HEK293 (cell line): ENCODE measurements at regions not wholly inside any gene's neighbourhood (a gene's known extent, or its start where the extent isn't known, plus 50 kb on each side); places are given as distances from the start of the nearest gene placed in this dataset.

Source experiments
- CTCF ChIA-PET: fragments of 350-600 bp; formaldehyde crosslinking; extraction: SDS; loops from one replicate; lab custom pipeline; 2021; ENCODE audit warnings: antibody characterized with exemption; lab: Yijun Ruan, JAX
- POLR2A ChIA-PET: fragments of 300-600 bp; formaldehyde crosslinking; extraction: SDS; loops from one replicate; lab custom pipeline; 2020; ENCODE audit warnings: antibody characterized with exemption, inconsistent platforms; lab: Yijun Ruan, JAX
- H3K27ac ChIP-seq: fragments of 200-500 bp; sonication (Bioruptor generic); 2 replicates; pipeline ENCODE4 v1.5.1; 2014; ENCODE audit warnings: low read depth, low read length, control low read depth, inconsistent platforms; ENCODE audit errors: extremely low read depth
- H3K36me3 ChIP-seq, 2 experiments: fragments of 200-500 bp in 1 of 2; sonication (Bioruptor generic) in 1 of 2; 1 replicate in 1 of 2; 2 replicates in 1 of 2; pipeline ENCODE4 v1.5.1; 2014 to 2017; ENCODE audit warnings: inconsistent platforms in 2 of 2, low read length in 2 of 2; ENCODE audit not compliant: control insufficient read depth in 2 of 2, insufficient read depth in 1 of 2
- H3K4me1 ChIP-seq: fragments of 200-500 bp; sonication (Bioruptor generic); 2 replicates; pipeline ENCODE4 v1.5.1; 2014; ENCODE audit warnings: mild to moderate bottlenecking, low read length, inconsistent platforms; ENCODE audit not compliant: control insufficient read depth, insufficient read depth
- H3K4me3 ChIP-seq: 2 replicates; pipeline ENCODE4 v1.5.1; 2011; ENCODE audit warnings: low read depth, mild to moderate bottlenecking, control low read depth, low read length, moderate library complexity
- H3K9me3 ChIP-seq: fragments of 200-500 bp; sonication (Bioruptor generic); 2 replicates; pipeline ENCODE4 v1.5.1; 2014; ENCODE audit warnings: low read depth, low read length, inconsistent platforms; ENCODE audit not compliant: control insufficient read depth, insufficient read depth
- KLF1 ChIP-seq: fragments of 450-650 bp; formaldehyde crosslinking; IDR thresholded peaks from 2 replicates; pipeline ENCODE4 v1.5.1; 2016; ENCODE audit warnings: missing biosample characterization, missing genetic modification characterization
- YY2 ChIP-seq: fragments of 450-650 bp; formaldehyde crosslinking; IDR thresholded peaks from 2 replicates; pipeline ENCODE4 v1.5.1; 2016; ENCODE audit warnings: missing biosample characterization, missing genetic modification characterization
- ZBTB48 ChIP-seq: fragments of 450-650 bp; formaldehyde crosslinking; IDR thresholded peaks from 2 replicates; pipeline ENCODE4 v1.5.1; 2016; ENCODE audit warnings: missing biosample characterization, missing genetic modification characterization
- ZNF174 ChIP-seq: fragments of 450-650 bp; formaldehyde crosslinking; IDR thresholded peaks from 2 replicates; pipeline ENCODE4 v1.5.0; 2017; ENCODE audit warnings: missing biosample characterization, mild to moderate bottlenecking, missing genetic modification characterization
- ZNF24 ChIP-seq: fragments of 450-650 bp; formaldehyde crosslinking; IDR thresholded peaks from 2 replicates; pipeline ENCODE4 v1.5.1; 2016; ENCODE audit warnings: missing biosample characterization, missing genetic modification characterization
- ZNF324 ChIP-seq: fragments of 450-650 bp; formaldehyde crosslinking; IDR thresholded peaks from 2 replicates; pipeline ENCODE4 v1.5.1; 2016; ENCODE audit warnings: missing biosample characterization, missing genetic modification characterization
- ZNF600 ChIP-seq: fragments of 450-650 bp; formaldehyde crosslinking; IDR thresholded peaks from 2 replicates; pipeline ENCODE4 v1.5.1; 2016; ENCODE audit warnings: missing biosample characterization, missing genetic modification characterization
- TF ChIP-seq, protein P1 (sequence below): fragments of 450-650 bp; formaldehyde crosslinking; IDR thresholded peaks from 2 replicates; pipeline ENCODE4 v1.5.1; 2016; ENCODE audit warnings: missing biosample characterization, missing genetic modification characterization
- TF ChIP-seq, protein P2 (sequence below): fragments of 450-650 bp; formaldehyde crosslinking; IDR thresholded peaks from 2 replicates; pipeline ENCODE4 v1.5.1; 2016; ENCODE audit warnings: missing biosample characterization, missing genetic modification characterization, borderline replicate concordance
- TF ChIP-seq, protein P3 (sequence below): fragments of 450-650 bp; IDR thresholded peaks from 2 replicates; pipeline ENCODE4 v1.5.1; 2018; ENCODE audit warnings: missing biosample characterization, mild to moderate bottlenecking, missing genetic modification characterization
- TF ChIP-seq, protein P4 (sequence below): fragments of 450-650 bp; formaldehyde crosslinking; IDR thresholded peaks from 2 replicates; pipeline ENCODE4 v1.5.1; 2016; ENCODE audit warnings: missing biosample characterization, missing genetic modification characterization
- TF ChIP-seq, protein P5 (sequence below): fragments of 450-650 bp; formaldehyde crosslinking; IDR thresholded peaks from 2 replicates; pipeline ENCODE4 v1.5.1; 2016; ENCODE audit warnings: missing biosample characterization, missing genetic modification characterization
- TF ChIP-seq, protein P6 (sequence below): fragments of 450-650 bp; formaldehyde crosslinking; IDR thresholded peaks from 2 replicates; pipeline ENCODE4 v1.5.1; 2017; ENCODE audit warnings: missing biosample characterization, mild to moderate bottlenecking, missing genetic modification characterization, moderate library complexity
- TF ChIP-seq, protein P7 (sequence below): fragments of 450-650 bp; formaldehyde crosslinking; IDR thresholded peaks from 2 replicates; pipeline ENCODE4 v1.5.1; 2016; ENCODE audit warnings: missing biosample characterization, missing genetic modification characterization, borderline replicate concordance

DNA sequence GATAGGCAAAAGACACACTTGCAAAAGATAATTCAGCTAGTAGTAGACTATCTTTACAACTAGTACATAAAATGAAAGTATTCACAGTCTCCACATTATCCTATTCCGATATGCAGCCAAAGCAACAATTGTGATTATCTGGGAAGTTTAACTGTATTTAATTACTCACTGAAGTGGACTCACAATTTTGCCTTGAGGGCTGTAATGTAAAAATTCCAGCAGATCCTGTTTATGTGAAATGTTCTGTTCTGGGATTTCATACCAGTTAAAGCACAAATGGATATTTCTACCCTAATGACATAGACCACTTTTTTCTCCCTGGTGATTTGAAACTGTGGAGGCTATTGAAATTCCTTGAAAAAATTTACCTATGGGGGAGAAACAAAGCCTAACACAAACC, 474.4 kb upstream of the EDIL3 start:
- POLR2A ChIA-PET = no interaction called here
- H3K9me3 ChIP-seq = no peaks in the 10 kb centered on the region
- no peak overlapping the region for H3K4me3 ChIP-seq
- TF ChIP-seq, protein P1, sequence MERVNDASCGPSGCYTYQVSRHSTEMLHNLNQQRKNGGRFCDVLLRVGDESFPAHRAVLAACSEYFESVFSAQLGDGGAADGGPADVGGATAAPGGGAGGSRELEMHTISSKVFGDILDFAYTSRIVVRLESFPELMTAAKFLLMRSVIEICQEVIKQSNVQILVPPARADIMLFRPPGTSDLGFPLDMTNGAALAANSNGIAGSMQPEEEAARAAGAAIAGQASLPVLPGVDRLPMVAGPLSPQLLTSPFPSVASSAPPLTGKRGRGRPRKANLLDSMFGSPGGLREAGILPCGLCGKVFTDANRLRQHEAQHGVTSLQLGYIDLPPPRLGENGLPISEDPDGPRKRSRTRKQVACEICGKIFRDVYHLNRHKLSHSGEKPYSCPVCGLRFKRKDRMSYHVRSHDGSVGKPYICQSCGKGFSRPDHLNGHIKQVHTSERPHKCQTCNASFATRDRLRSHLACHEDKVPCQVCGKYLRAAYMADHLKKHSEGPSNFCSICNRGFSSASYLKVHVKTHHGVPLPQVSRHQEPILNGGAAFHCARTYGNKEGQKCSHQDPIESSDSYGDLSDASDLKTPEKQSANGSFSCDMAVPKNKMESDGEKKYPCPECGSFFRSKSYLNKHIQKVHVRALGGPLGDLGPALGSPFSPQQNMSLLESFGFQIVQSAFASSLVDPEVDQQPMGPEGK = no peak
- TF ChIP-seq KLF1 (tag by site-specific recombination) = no peak
- no peak for TF ChIP-seq ZBTB48 (tag by site-specific recombination)
- TF ChIP-seq, protein P2, sequence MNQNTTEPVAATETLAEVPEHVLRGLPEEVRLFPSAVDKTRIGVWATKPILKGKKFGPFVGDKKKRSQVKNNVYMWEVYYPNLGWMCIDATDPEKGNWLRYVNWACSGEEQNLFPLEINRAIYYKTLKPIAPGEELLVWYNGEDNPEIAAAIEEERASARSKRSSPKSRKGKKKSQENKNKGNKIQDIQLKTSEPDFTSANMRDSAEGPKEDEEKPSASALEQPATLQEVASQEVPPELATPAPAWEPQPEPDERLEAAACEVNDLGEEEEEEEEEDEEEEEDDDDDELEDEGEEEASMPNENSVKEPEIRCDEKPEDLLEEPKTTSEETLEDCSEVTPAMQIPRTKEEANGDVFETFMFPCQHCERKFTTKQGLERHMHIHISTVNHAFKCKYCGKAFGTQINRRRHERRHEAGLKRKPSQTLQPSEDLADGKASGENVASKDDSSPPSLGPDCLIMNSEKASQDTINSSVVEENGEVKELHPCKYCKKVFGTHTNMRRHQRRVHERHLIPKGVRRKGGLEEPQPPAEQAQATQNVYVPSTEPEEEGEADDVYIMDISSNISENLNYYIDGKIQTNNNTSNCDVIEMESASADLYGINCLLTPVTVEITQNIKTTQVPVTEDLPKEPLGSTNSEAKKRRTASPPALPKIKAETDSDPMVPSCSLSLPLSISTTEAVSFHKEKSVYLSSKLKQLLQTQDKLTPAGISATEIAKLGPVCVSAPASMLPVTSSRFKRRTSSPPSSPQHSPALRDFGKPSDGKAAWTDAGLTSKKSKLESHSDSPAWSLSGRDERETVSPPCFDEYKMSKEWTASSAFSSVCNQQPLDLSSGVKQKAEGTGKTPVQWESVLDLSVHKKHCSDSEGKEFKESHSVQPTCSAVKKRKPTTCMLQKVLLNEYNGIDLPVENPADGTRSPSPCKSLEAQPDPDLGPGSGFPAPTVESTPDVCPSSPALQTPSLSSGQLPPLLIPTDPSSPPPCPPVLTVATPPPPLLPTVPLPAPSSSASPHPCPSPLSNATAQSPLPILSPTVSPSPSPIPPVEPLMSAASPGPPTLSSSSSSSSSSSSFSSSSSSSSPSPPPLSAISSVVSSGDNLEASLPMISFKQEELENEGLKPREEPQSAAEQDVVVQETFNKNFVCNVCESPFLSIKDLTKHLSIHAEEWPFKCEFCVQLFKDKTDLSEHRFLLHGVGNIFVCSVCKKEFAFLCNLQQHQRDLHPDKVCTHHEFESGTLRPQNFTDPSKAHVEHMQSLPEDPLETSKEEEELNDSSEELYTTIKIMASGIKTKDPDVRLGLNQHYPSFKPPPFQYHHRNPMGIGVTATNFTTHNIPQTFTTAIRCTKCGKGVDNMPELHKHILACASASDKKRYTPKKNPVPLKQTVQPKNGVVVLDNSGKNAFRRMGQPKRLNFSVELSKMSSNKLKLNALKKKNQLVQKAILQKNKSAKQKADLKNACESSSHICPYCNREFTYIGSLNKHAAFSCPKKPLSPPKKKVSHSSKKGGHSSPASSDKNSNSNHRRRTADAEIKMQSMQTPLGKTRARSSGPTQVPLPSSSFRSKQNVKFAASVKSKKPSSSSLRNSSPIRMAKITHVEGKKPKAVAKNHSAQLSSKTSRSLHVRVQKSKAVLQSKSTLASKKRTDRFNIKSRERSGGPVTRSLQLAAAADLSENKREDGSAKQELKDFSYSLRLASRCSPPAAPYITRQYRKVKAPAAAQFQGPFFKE (tag by site-specific recombination) = no peak
- TF ChIP-seq, protein P3, sequence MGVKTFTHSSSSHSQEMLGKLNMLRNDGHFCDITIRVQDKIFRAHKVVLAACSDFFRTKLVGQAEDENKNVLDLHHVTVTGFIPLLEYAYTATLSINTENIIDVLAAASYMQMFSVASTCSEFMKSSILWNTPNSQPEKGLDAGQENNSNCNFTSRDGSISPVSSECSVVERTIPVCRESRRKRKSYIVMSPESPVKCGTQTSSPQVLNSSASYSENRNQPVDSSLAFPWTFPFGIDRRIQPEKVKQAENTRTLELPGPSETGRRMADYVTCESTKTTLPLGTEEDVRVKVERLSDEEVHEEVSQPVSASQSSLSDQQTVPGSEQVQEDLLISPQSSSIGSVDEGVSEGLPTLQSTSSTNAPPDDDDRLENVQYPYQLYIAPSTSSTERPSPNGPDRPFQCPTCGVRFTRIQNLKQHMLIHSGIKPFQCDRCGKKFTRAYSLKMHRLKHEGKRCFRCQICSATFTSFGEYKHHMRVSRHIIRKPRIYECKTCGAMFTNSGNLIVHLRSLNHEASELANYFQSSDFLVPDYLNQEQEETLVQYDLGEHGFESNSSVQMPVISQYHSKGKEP = no peak
- TF ChIP-seq YY2 = no peak
- TF ChIP-seq ZNF174 (tag by site-specific recombination) = no peak
- TF ChIP-seq, protein P4, sequence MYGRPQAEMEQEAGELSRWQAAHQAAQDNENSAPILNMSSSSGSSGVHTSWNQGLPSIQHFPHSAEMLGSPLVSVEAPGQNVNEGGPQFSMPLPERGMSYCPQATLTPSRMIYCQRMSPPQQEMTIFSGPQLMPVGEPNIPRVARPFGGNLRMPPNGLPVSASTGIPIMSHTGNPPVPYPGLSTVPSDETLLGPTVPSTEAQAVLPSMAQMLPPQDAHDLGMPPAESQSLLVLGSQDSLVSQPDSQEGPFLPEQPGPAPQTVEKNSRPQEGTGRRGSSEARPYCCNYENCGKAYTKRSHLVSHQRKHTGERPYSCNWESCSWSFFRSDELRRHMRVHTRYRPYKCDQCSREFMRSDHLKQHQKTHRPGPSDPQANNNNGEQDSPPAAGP = no peak
- TF ChIP-seq, protein P5, sequence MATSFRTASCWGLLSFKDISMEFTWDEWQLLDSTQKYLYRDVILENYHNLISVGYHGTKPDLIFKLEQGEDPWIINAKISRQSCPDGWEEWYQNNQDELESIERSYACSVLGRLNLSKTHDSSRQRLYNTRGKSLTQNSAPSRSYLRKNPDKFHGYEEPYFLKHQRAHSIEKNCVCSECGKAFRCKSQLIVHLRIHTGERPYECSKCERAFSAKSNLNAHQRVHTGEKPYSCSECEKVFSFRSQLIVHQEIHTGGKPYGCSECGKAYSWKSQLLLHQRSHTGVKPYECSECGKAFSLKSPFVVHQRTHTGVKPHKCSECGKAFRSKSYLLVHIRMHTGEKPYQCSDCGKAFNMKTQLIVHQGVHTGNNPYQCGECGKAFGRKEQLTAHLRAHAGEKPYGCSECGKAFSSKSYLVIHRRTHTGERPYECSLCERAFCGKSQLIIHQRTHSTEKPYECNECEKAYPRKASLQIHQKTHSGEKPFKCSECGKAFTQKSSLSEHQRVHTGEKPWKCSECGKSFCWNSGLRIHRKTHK = no peak
- TF ChIP-seq ZNF600 (tag by site-specific recombination) = no peak
- TF ChIP-seq, protein P6, sequence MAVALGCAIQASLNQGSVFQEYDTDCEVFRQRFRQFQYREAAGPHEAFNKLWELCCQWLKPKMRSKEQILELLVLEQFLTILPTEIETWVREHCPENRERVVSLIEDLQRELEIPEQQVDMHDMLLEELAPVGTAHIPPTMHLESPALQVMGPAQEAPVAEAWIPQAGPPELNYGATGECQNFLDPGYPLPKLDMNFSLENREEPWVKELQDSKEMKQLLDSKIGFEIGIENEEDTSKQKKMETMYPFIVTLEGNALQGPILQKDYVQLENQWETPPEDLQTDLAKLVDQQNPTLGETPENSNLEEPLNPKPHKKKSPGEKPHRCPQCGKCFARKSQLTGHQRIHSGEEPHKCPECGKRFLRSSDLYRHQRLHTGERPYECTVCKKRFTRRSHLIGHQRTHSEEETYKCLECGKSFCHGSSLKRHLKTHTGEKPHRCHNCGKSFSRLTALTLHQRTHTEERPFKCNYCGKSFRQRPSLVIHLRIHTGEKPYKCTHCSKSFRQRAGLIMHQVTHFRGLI (tag by site-specific recombination) = no peak
- TF ChIP-seq ZNF24 = no peak
- no peak for TF ChIP-seq ZNF324
- TF ChIP-seq, protein P7, sequence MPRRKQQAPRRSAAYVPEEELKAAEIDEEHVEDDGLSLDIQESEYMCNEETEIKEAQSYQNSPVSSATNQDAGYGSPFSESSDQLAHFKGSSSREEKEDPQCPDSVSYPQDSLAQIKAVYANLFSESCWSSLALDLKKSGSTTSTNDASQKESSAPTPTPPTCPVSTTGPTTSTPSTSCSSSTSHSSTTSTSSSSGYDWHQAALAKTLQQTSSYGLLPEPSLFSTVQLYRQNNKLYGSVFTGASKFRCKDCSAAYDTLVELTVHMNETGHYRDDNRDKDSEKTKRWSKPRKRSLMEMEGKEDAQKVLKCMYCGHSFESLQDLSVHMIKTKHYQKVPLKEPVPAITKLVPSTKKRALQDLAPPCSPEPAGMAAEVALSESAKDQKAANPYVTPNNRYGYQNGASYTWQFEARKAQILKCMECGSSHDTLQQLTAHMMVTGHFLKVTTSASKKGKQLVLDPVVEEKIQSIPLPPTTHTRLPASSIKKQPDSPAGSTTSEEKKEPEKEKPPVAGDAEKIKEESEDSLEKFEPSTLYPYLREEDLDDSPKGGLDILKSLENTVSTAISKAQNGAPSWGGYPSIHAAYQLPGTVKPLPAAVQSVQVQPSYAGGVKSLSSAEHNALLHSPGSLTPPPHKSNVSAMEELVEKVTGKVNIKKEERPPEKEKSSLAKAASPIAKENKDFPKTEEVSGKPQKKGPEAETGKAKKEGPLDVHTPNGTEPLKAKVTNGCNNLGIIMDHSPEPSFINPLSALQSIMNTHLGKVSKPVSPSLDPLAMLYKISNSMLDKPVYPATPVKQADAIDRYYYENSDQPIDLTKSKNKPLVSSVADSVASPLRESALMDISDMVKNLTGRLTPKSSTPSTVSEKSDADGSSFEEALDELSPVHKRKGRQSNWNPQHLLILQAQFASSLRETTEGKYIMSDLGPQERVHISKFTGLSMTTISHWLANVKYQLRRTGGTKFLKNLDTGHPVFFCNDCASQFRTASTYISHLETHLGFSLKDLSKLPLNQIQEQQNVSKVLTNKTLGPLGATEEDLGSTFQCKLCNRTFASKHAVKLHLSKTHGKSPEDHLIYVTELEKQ (tag by site-specific recombination) = no peak
- H3K4me1 ChIP-seq = no peaks in the 10 kb centered on the region
- no peak overlapping the region for H3K27ac ChIP-seq
- CTCF ChIA-PET = no interaction called here
- H3K36me3 ChIP-seq = no peaks in the 10 kb centered on the region
